OCI-LY1 (cell line): ENCODE measurements at regions not wholly inside any gene's neighbourhood (a gene's known extent, or its start where the extent isn't known, plus 50 kb on each side); places are given as distances from the start of the nearest gene placed in this dataset.

ENCODE experiments used
- EZH2 ChIP-seq: fragments of 200-600 bp; sonication (generic), shearing (Covaris generic); IDR thresholded peaks from 2 replicates; pipeline ENCODE4 v1.8.0; 2017; ENCODE audit warnings: borderline replicate concordance, mixed run types, mild to moderate bottlenecking, antibody characterized with exemption, low read length, moderate library complexity, mixed read lengths
- TF ChIP-seq, protein P1 (sequence below): fragments of 200-600 bp; sonication (generic), shearing (Covaris generic); IDR thresholded peaks from 2 replicates; pipeline ENCODE4 v1.5.1; 2017; ENCODE audit warnings: mild to moderate bottlenecking, antibody characterized with exemption, low read length, moderate library complexity, mixed read lengths

DNA sequence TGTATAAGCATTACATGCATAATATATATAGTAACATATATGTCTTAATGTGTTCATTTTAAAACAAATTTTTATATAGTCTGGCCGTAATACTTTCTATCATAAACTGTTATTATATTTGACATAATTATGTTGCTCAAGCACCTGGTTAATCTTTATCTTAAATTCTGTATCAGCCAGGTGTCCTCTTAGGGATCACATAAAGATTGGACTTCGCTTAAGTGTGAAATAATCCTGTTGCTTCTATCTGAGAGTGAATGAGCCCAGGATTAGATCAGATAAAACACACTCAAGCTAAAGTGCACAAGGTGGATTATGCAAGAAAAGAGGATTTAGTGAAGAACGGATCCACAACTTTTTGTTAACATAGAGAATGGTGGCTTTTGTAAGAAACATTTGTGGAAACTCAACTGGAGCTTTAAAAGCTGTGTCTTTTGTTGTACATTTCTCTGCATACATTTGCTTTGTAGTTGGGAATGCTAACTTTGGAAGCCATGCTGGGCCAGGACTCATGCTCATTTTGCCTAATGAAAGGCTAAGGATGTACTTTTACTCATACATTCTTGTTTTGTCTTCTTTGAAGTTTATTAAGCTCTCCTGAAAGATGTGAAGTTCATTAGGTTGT, 437.8 kb downstream of the ZIC1 start:
- TF ChIP-seq, protein P1, sequence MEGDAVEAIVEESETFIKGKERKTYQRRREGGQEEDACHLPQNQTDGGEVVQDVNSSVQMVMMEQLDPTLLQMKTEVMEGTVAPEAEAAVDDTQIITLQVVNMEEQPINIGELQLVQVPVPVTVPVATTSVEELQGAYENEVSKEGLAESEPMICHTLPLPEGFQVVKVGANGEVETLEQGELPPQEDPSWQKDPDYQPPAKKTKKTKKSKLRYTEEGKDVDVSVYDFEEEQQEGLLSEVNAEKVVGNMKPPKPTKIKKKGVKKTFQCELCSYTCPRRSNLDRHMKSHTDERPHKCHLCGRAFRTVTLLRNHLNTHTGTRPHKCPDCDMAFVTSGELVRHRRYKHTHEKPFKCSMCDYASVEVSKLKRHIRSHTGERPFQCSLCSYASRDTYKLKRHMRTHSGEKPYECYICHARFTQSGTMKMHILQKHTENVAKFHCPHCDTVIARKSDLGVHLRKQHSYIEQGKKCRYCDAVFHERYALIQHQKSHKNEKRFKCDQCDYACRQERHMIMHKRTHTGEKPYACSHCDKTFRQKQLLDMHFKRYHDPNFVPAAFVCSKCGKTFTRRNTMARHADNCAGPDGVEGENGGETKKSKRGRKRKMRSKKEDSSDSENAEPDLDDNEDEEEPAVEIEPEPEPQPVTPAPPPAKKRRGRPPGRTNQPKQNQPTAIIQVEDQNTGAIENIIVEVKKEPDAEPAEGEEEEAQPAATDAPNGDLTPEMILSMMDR: no peak
- no peak for TF ChIP-seq EZH2
